Breast epithelium (tissue), 4 donors: ENCODE measurements at regions not wholly inside any gene's neighbourhood (a gene's known extent, or its start where the extent isn't known, plus 50 kb on each side); places are given as distances from the start of the nearest gene placed in this dataset.

ENCODE experiments used
- DNase-seq, 2 donors: peaks; one replicate each; pipeline ENCODE4 v3.0.0-alpha.2; 2019; ENCODE audit warnings: low spot score in 2 of 2
- H3K27ac ChIP-seq, 2 donors: fragments of 200-600 bp; sonication (generic) in 1 of 2; one replicate each; pipeline ENCODE4 v1.5.1; 2016 to 2019; ENCODE audit warnings: mild to moderate bottlenecking in 1 of 2
- H3K27me3 ChIP-seq, 2 donors: fragments of 200-600 bp; sonication (generic) in 1 of 2; one replicate each; pipeline versions ENCODE4 v1.5.1 to v1.6.0; 2017 to 2019; ENCODE audit warnings: control low read depth in 1 of 2, mild to moderate bottlenecking in 1 of 2
- H3K36me3 ChIP-seq: fragments of 200-600 bp; one replicate; pipeline ENCODE4 v1.5.1; 2019
- H3K4me1 ChIP-seq, 2 donors: fragments of 200-600 bp; sonication (generic); one replicate each; pipeline ENCODE4 v1.5.1; 2016 to 2019; ENCODE audit warnings: control low read depth in 1 of 2
- H3K4me3 ChIP-seq, 3 donors: fragments of 200-600 bp; sonication (generic); 1 replicate in 2 of 3; 2 replicates in 1 of 3; pipeline ENCODE4 v1.5.1; 2016 to 2019; ENCODE audit warnings: mild to moderate bottlenecking in 3 of 3, moderate library complexity in 2 of 3
- H3K9me3 ChIP-seq, 2 donors: fragments of 200-600 bp; sonication (generic) in 1 of 2; one replicate each; pipeline ENCODE4 v1.5.1; 2016 to 2019; ENCODE audit warnings: control low read depth in 1 of 2
- CTCF ChIP-seq, 3 donors: fragments of 450-650 bp; IDR thresholded peaks; one replicate each; pipeline ENCODE4 v1.5.1; 2016 to 2017; ENCODE audit warnings: antibody characterized with exemption in 3 of 3, mild to moderate bottlenecking in 3 of 3, moderate library complexity in 3 of 3
- POLR2A ChIP-seq: fragments of 450-650 bp; IDR thresholded peaks from one replicate; pipeline ENCODE4 v1.6.1; 2016; ENCODE audit warnings: antibody characterized with exemption, mild to moderate bottlenecking, moderate library complexity
- POLR2AphosphoS5 ChIP-seq, 3 donors: sonication (generic); formaldehyde crosslinking; IDR thresholded peaks; one replicate each; pipeline ENCODE4 v1.6.1; 2017; ENCODE audit warnings: antibody characterized with exemption in 3 of 3
- intact Hi-C: fragments of 100-400 bp; cut with DNase I; formaldehyde crosslinking; loops from one replicate; pipeline ENCODE4 v1.15.1; 2023; ENCODE audit warnings: low total_unique reads

DNA sequence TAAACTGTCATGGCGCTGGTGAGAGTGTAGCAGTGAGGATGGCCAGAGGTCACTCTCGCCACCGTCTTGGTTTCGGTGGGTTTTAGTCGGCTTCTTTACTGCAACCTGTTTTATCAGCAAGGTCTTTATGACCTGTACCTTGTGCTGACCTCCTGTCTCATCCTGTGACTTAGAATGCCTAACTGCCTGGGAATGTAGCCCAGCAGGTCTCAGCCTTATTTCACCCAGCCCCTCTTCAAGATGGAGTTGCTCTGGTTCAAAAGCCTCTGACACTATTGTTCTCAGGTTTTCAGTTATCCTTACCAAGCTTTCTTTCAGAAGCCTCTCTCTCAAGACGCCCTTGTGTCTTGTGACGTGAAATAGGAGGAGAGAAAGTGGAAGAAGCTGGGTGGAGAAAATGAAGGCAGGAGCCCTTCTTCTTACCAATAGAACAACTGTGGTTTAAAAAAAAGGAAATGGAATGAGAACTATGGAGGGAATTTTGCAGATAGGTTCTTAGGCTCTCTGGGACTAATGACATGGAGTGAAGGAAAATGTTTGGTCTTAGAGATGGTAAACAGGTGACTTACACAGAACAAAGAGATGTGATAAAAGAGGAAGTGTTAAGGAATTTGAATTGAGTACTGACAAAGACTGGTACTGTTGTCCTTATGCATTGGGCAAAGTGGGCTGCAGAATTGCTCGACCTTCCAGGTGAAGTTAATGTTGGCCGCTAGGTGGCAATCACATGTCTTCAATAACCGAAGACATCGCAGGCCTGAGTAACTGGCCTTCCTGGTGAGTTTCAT is 133.3 kb upstream of the RAI14 start:
- no peaks in the 10 kb centered on the region for H3K36me3 ChIP-seq
- no peak overlapping the region for H3K4me3 ChIP-seq
- no peak overlapping the region for H3K27ac ChIP-seq
- DNase-seq: peak; percentile 62 to 69
- intact Hi-C loops: no loop called here
- no peaks in the 10 kb centered on the region for H3K27me3 ChIP-seq
- H3K4me1 ChIP-seq: no peaks in the 10 kb centered on the region
- H3K9me3 ChIP-seq: no peaks in the 10 kb centered on the region
- TF ChIP-seq CTCF (IDR thresholded peaks at IDR 0.05): peak; percentile 78 to 88 (median 81)
- no peak for TF ChIP-seq POLR2A

- Histone ChIP-seq H3K27ac (no peak overlapping the region), H3K27me3 (no peaks in the 10 kb centered on the region), H3K4me3 (no peak overlapping the region), H3K9me3 (no peaks in the 10 kb centered on the region), H3K36me3 (no peaks in the 10 kb centered on the region), H3K4me1 (no peaks in the 10 kb centered on the region)
- intact Hi-C loops: no loop called here
- DNase-seq: no peak
- TF ChIP-seq POLR2A (no peak), POLR2AphosphoS5 (IDR thresholded peaks at IDR 0.05) (no peak), CTCF (IDR thresholded peaks at IDR 0.05) (no peak)
These were observed 132.8 kb upstream of the RAI14 start for GRCh38 chr5:34523387-34523726.

- Histone ChIP-seq H3K9me3 (no peaks in the 10 kb centered on the region), H3K36me3 (no peaks in the 10 kb centered on the region), H3K27ac (no peak overlapping the region), H3K27me3 (no peaks in the 10 kb centered on the region), H3K4me3 (no peak overlapping the region), H3K4me1 (no peaks in the 10 kb centered on the region)
- no peak for DNase-seq
- intact Hi-C loops: no loop called here
- no peak for TF ChIP-seq POLR2A
- no peak for TF ChIP-seq CTCF (IDR thresholded peaks at IDR 0.05)
- no peak for TF ChIP-seq POLR2AphosphoS5 (IDR thresholded peaks at IDR 0.05)
These were observed 132.0 kb upstream of the RAI14 start for GRCh38 chr5:34524123-34524522.

DNA sequence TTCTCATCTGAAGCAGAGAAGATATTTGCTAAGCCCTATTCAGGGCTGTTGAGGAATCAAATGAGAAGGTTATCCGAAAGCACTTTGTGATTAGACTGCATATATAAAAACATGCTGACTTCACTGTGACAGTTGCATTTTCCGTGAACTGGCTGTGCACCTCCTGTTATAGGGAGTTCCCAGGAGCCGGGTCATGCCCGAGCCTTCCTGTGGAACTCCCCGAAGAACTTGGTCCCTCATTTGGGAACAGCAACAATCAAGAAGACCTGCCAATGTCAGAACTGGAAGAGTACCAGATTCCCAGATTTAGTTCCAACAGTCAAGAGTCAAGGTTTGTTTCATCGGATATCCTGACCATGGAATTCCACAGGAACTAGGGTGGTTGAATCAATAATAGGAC is 130.4 kb upstream of the RAI14 start:
- Histone ChIP-seq H3K9me3 (no peaks in the 10 kb centered on the region), H3K36me3 (no peaks in the 10 kb centered on the region), H3K27ac (no peak overlapping the region), H3K4me1 (no peaks in the 10 kb centered on the region), H3K4me3 (no peak overlapping the region), H3K27me3 (no peaks in the 10 kb centered on the region)
- intact Hi-C loops: no loop called here
- no peak for DNase-seq
- TF ChIP-seq POLR2AphosphoS5 (IDR thresholded peaks at IDR 0.05): no peak
- TF ChIP-seq CTCF (IDR thresholded peaks at IDR 0.05): no peak
- no peak for TF ChIP-seq POLR2A

DNA sequence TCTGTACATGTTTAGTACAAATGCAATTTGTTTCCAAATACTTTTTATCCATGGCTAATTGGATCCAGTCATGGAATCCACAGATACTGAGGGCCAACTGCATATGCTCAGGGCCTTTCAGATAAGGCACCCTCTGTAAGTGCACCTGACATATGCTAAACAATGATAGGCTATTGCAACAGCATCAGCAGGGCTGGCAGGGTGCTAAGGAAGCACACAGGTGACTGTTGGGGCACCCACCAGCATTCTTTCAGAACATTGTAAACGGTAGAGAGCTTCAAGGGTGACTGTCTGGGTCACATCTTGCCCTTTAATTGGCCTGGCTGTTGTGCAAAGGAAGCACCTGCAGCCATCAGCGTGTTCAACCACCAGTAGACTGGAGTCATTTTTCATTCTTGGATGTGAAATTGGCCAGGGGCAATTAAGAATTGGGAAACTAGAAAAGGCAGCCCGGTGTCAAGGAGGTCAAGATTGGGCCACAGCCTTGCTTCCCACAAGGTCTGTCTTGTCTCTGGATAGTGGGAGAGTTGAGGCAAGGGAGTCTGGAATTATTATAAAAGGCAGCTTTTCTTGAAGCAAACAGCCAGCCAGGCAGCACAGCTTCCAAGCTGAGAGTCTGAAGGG is 129.3 kb upstream of the RAI14 start:
- DNase-seq: no peak
- no peak overlapping the region for H3K27ac ChIP-seq
- no peaks in the 10 kb centered on the region for H3K36me3 ChIP-seq
- no peak overlapping the region for H3K4me3 ChIP-seq
- no peak for TF ChIP-seq CTCF (IDR thresholded peaks at IDR 0.05)
- no peak for TF ChIP-seq POLR2A
- intact Hi-C loops: no loop called here
- no peaks in the 10 kb centered on the region for H3K27me3 ChIP-seq
- no peaks in the 10 kb centered on the region for H3K9me3 ChIP-seq
- no peaks in the 10 kb centered on the region for H3K4me1 ChIP-seq
